ENCODE measurements at regions not wholly inside any gene's neighbourhood (a gene's known extent, or its start where the extent isn't known, plus 50 kb on each side); places are given as distances from the start of the nearest gene placed in this dataset.

- TF ChIP-seq CREB1 (CRISPR knock-in tag; IDR thresholded peaks at IDR 0.05; ENCODE audit: low read depth) (no peak), CTCF (conservative IDR thresholded peaks at IDR 0.05; ENCODE audit: low read depth in 2 of 2) (no peak), POLR2AphosphoS5 (IDR thresholded peaks at IDR 0.05; ENCODE audit: low read depth) (no peak), EZH2 (IDR thresholded peaks at IDR 0.05; ENCODE audit: low read depth, unreplicated experiment) (no peak), ZNF331 (CRISPR knock-in tag; IDR thresholded peaks at IDR 0.05; ENCODE audit: low read depth) (no peak)
These were observed 63.8 kb downstream of the MRPL46 start for GRCh38 chr15:88403351-88403791.
